Dedifferentiated amniotic fluid mesenchymal stem cell (primary cell): ENCODE measurements at regions not wholly inside any gene's neighbourhood (a gene's known extent, or its start where the extent isn't known, plus 50 kb on each side); places are given as distances from the start of the nearest gene placed in this dataset.

Experiments
- DNase-seq: peaks from one replicate; pipeline ENCODE4 v3.0.0-alpha.2; 2016; ENCODE audit errors: extremely low spot score

DNA sequence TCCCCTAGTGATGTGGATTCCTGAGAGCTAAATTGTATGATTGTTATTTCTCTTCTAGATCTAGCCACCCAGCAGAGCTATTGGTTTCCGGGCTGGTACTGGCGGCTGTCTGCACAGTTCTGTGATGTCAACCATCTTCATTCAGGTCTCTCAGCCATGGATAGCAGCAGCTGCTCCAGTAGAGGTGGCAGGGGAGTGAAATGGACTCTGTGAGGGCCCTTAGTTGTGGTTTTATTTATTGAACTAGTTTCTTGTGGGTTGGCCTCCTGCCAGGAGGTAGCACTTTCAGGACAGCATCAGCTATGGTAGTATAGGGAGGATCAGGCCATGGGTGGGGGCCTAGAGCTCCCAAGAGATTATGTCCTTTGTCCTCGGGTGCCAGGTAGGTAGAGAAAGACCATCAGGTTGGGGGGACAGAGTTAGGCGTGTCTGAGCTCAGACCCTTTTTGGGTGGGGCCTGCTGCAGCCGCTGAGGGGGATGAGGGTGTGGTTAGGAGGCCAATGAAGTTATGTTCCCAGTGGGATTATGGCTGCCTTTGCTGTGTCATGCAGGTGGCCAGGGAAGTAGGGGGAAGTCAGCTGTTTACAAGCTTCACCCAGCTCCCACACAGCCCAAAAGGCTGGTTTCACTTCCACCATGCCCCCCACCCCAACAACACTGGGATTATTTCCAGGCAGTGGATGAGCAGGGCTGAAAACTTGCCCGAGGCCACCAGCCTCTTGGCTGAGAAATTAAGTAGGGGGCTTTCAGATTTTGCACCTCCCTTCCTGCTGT lies 55.1 kb upstream of the RGS4 start:
- no peak for DNase-seq

DNA sequence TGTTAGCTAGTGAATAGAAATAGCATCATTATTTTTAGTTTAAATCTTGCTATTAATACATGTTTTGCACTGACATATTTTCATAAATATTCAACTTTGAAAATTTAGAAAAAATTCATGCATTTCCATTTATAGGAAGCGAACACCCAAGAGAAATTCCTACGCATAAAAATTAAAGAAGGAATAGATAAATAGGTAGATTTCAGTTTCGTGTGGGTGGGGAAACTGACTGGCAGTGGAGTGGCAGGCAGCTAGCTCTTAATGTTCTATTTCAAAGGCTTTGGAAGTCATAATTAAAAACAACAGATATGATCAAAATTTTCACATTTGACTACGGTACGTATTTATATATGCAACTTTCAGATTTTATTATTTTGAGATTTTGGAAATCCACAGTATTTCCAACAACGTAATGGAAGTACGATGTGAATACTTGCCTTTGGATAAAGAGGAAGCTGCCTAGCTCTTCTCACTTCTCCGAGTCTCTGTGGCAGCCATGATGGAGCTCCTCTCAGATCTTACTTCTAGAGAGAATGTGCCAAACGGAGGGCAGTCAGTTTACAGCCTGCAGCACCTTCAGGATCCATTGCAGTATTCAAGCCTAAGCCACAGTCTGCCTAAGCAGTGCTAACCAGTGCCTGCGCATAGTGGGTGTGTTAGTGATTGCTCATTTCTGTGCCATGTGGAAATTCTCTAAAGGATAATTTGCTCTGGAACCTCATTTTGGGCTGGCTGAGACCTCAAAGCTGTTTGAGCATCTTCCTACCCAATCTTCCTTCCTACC lies 62.9 kb upstream of the RGS4 start:
- no peak for DNase-seq

DNA sequence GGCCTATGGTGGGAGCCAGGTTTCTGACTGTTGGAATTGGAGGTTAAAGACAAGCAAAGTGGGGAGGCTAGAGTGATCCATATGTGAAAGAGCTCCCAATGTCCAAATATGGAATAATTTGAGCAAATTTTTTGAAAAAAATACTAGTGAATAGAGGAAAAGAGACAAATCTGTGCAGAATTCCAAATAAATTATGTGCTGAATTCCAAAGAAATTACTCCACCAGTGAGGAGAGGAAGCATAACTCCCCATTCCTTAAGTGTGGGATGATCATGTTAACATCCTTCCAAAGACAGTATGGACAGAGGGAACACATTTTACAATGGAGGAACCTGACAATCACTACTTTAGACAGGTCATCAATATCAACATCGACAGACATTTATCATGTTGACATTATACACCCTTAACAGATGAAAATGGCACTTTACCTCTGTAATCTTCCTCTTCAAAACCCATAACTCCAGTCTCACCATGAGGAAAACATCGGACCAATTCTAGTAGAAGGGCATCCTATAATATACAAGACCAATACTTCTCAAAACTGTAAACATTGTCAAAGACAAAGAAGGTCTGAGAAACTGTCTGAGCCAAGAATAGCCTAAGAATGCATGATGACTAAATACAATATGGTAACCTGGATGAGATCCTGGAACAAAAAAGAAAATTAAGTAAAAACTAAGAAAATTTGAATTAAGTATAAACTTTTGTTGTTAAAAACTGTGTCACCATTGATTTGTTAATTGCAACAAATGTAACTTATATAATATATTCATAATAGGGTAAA lies 71.5 kb upstream of the RGS4 start:
- DNase-seq, result no peak

DNA sequence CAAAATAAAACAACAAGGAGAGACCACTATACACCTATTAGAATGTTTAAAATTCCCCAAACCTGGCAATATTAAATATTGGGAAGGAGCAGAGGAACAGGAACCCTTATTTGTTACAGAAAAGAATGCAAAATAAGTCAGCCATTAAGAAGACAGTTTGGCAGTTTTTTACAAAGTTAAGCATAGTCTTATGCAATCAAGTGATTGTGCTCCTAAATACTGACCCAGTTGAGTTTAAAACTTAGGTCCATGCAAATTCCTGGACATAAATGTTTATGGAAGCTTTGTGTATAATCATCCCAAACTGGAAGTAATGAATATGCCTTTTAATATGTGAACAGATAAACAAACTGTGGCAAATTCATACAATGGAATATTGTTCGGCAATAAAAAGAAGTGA lies 72.9 kb upstream of the RGS4 start:
- no peak for DNase-seq

DNA sequence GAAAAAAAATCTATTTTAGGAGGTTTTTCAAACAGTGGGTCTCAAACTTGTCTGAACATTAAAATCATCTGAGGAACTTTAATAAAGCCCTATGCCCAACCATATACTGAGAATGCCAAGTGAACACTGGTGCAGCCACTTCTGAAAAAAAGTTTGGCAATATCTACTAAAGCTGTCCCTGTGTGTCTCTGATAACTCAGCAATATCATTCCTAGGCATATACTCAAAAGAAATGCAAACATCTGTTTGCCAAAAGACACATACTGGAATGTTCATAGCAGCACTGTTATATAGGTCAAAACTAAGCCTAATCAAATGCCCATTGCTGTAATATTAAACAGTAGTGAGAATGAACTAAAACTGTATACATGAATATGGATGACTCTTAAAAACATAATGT lies 74.2 kb upstream of the RGS4 start:
- DNase-seq, result no peak

DNA sequence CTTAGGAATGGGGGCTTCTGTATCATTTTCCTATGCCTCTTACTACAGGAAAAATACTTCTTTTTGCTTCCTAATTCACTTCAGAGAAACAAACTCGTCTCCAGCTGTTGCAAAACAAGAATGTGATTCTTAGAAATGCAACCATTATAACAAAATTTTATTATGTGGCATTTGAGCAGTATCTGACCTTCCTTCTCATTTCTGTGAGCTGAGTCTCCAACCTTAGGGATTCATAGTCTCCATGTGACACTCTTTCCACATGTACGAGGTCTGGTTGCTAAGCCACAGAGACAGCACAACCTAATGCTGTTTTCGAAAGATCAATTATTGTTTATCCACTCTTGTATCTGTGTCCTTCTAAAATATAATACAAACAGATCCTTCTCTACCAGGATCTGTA lies 75.3 kb upstream of the RGS4 start:
- no peak for DNase-seq

DNA sequence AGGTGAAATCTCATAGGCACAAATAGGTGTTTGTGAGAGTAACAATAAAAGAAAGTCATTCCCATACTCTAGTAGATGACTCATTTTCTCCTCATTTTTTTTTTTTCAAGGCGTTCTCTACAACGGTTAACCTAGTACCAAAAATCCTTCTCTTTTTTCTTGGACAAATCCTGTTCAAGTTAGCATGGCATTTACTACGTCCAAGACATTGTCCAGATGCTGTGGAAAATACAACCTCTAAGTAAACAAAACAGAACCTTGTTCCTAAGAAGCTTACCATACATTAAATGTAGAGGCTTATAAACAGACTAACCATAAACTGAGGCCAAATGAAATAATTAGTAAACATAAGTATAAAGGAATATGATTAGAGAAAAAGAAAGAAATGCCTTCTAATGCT lies 76.2 kb upstream of the RGS4 start:
- DNase-seq, result no peak

DNA sequence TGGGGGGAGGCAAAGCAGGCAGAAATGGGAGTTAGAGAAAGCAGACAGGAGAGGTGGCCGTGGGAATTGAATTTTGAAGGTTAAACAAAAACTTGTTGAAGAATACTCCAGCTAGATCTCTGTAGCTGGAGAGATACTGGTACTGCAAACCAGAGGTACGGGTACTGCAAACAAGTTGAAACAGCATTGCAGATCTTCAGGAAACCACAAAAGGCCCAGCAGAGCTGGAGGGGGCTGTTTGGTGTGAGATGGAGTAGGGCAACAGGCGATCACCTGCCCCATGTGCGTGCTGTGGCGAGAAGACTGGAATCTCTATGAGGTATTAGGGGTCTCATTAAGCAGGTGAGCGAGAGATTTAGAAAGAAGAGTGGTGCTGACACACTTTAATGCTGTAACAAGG lies 77.7 kb upstream of the RGS4 start:
- no peak for DNase-seq

DNA sequence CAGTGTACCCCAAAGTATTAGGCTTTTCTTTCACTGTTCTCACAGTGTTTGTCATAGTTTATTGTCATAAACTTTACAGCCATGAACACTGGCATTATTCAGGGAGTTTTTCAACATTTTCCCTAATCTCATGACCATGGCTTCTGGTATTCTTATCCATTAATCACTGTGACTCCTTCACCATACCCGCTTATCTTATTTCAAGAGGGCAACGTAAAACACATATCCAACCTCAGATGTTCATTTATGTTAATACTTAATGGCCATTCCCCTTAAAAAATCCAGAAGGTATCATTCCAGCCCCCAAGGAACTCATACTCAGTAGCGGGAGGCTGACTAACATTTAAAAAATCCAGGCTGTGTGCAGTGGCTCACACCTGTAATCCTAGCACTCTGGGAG lies 78.5 kb upstream of the RGS4 start:
- DNase-seq, result no peak

DNA sequence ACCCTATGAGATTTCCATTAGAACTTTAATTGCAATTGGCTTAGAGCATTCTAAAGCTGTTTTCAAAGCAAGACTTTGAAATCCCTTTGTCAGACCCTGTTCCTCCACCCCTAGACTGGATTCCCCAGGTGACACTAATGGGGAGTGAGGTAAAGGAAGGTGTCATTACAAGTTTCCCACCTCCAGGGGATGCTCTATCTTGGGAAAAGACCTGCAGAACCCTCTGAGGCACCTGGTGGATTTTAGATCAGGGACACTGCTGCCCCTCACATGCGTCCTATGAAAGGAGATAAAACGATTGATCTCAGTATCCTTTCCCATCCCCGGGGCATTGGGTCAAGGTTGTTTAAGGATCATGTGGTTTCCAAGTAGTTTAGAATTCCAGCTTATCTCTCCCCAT lies 80.3 kb upstream of the RGS4 start:
- DNase-seq, result no peak

DNA sequence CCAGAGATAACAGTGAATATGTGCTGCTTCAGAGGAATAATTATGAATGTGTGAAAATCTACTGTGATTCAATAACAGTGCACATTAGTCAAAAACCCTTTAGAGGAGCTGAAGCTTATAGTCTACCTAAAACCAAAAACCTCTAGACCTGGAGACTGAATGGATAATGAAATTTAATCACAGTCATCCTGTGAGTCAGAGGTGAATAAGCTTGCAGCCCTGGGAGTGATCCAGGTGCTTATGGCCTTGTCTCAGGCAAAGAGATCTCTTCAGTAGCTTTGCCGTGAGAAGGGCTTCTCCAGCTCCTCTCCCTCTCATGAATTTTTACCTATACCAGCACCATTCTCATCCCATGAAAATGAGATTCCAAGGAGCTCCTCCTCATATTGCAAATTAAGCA lies 81.3 kb upstream of the RGS4 start:
- DNase-seq, result no peak

DNA sequence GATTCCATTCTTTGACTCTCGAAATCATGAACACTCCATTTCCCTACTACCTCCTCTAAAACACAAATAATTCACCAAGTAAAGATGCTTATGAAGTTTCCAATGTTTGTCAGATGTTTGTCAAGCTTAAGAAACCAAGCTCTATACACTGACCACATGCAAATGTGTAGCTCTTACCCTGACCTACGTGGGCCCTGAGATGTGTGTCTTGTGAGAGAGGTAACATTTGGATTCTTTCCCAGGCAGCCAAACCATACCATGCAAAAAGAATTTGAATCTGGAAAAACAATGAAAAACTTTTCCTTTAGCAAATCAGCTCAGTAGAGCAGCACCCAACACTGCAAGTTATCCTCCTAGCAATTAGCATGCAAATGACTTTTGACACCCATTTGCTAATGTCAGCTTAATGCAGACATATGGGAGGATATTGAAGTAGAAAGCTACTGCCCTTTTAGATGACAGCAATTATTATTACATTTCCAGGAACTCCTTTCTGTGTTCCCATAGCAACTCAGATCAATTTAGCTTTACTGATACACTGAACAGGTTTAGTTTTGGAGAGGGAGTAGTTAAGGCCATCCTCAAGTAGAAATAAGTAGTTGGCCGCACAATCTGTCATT lies 83.2 kb upstream of the RGS4 start:
- no peak for DNase-seq

DNA sequence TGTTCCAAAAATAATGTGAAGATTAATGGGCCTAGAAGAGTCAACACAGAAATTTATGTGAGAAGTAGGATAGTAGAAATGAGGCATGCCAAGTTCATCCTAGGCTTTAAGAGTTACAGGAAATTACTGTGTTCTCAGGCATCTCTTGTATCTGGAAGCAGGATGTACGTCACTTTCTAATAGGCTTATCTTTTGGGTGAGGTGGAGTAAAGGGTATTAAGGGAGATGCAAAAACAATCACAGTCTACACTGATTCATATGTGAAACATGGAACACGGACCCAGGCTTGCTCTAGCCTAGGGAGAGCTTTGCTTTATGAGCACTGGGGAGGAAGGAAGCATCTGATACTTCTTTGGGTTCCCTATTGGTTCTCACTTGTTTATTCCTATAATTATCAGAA lies 84.5 kb upstream of the RGS4 start:
- no peak for DNase-seq

DNA sequence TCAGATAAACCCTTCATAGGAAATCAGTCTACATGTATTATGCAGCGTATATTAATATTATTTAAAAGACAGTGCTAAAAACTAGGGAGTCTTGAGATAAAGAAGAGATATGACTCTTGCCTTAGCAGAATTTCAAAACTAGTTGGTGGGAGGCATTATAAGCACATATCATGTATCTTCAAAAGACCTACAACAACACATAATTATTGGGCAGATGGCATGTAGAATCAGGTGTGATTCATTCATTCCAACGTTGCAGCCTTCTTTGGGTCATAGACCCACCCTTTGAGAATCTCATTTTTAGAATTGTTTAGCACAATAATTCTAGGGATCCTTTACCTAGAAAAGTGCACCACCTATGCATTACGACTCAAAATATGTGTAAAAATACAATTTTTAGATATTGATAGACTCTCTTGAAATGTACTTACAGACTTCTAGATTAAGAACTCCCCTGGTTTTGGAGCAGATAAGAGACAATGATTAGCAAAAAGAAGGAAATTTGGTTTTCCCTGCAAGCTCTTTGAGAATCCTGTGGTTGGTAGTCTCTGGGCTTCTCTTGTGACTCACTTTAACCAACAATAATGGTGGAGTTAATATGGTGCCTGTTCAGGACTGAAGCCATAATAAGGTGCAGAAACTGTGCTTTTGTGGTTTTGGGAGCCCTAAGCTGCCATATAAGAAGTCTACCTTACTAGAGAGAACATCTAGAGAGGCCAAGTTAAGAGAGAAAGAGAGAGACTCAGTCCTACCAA lies 85.3 kb upstream of the RGS4 start:
- DNase-seq, result no peak

DNA sequence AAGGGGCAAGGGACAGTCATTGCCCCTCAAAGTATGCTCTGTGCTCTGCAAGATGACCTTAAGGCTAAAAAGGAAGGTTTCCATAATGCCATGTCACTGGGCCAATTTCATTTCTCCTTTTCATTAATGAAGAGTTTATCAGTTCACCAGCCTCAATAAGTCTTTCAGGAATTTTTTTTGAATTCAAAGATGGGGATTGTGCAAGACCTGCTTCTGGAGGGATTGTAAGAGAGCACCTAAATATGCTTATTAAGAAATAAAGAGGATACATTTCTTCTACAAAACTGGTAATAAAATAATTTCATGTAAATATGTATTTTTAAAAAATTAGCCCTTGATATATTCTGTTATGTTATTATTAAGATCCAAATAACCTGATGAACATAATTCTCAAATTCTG lies 86.8 kb upstream of the RGS4 start:
- no peak for DNase-seq

DNA sequence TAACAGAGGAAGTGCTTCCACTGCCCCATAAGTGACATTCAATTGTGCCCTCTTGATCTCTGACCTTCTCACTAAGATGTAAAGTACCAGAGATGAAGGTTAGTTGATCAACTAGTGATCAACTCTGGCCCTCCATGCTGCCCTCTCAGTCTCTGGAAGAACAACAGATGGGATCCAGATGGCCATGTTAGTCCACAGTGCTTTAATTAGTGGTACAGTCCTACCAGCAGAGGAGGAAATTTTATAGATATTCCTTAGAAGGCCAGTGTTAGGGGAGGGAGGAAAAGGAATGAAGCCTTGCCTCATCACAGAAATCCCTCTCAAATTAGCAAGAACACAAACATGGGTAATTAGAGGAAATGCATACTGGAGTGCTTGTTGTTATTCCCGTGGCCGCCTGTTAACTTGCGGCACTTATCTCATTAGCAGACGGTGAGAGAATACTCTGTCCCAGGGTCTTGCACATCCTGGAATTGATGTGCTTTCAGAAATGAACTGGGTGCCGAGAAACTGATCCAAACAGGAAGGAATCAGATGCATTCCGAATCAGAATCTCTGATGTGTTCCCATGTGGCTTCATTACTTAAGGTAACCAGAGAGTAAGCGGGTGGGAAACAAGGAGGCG lies 91.1 kb upstream of the RGS4 start:
- no peak for DNase-seq

DNA sequence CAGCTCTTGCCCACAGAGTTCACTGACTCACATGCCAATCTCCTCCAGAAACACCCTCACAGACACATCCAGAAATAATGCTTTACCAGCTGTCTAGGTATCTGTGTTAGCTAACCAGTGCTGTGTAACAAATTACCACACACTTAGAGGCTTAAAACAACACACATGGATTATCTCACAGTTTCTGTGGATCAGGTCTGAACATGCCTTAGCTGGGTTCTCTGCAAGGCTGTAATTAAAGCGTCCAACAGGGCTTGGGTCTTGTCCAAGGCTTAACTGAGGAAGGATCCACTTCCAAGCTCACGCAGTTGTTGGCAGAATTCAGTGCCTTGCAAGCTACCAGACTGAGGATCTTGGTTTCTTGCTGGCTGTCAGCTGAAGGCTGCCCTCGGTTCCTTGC lies 92.5 kb upstream of the RGS4 start:
- DNase-seq, result no peak

DNA sequence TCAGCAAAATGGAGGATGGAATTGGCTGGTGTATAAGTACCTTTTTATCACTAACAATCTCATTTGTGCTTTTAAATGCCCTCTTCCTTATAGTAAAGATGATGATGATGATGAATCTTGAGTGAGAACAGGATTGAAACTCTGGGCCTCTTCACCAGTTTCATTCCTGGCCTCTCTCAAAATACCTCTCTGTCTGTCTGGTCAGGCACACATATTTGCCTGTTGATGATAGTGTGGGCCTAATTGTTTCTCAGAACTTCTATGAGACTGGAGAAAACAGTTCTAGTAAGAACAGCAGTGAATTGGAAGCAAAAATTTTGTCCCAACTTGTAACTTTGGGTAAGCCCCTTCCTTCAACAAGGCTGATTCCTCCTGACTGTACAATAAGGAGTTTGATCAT lies 94.4 kb upstream of the RGS4 start:
- DNase-seq, result no peak

DNA sequence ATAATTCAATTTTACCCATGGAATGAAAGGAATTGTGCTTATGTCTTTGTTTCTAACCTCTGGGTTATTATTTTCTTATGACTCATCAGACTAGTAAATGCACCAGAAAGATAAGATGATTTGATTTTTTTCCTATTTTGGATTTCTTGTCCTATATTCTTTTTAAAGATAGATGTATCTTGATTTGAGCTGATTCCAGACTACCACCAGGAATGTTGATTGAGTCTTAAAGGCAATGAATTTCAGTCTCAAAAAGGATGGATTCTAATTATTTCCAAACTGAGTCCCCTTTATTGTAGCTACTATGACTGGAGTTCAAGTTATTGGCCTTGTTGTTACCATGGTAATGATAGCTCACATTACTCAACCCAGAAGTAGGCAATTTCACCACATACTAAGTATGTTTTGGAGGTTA lies 95.8 kb upstream of the RGS4 start:
- DNase-seq, result peak; percentile 66

DNA sequence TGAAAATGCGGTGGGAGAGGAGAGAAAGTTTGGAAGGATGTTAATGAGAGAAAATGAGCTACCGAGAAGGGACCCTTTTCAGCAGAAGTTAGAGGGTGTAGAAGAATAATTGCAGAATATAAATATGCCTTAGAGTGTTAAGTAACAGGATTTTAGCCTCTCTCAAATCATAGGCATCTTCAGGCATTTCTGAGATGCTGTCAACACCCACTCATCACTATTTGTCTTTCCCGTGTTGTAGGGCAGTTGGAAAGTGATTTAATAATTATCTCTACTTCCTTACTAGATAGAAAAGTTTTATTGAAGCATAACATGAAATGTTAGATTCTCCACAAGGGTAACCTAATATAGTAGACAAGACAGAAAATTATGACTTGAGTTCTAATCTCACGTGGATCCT lies 96.4 kb upstream of the RGS4 start:
- DNase-seq, result no peak

DNA sequence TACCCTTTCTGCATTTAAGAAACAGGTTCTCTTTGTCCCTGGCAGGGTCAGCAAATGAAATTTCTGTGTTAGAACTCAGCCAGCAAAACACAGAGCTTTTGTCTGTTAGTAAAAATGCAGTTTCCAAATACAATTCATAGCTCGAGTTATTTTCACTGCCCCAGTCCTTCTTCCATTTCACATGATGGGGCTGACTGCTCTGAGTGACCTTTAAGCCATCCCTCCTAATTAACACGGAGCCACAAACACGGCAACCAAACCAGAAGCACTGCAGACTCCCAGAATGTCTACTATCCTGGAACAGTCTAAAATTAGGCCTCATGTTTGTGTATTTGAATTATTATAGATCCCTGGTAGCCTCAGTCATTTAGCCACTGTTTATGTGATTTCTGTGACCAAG lies 99.1 kb upstream of the RGS4 start:
- no peak for DNase-seq
